ENCODE measurements at regions not wholly inside any gene's neighbourhood (a gene's known extent, or its start where the extent isn't known, plus 50 kb on each side); places are given as distances from the start of the nearest gene placed in this dataset.

DNA sequence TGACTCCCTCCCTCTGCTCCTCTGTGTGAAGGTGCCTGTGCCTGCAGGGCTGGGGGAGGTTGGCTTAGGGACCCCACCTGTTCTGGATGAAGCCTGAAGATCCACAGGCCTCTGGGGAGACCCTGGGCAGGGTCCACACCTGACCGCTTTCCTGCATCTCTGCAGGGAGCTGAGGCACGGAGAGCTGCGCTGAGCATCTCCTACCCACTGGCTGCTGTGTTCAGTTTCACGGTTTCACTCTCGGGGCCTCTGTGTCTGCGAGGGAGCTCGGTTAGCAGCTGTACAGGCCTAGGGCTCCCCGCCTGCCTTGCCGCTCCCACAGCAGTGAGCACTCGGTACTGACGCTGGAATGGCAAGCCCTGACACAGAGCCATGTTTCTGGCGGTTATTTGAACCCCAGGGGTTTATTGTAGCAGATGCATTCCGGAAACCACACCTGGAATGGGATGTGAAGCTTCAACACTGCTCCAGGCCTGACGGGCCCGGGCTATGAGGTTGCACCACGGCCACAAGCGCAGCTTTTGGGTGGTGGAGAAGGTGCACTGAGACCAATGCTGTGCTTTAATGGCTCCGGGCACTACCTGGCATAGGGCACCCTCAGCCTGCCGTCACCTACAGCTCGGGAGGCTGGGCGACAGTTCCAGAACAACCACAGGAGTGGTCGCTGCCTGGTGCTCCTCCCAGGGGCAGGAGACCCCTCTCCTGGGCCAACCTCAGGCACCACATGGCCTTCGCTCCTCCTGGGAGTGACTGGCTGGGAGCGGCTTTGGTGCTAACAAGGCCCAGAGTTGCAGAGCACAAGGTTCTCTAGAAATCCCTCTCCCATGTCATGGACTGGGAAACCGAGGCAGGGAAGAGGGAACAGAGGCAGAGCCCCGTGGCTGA, 257.9 kb downstream of the NDUFA10 start:
- no peak overlapping the region for H3K4me3 ChIP-seq (ENCODE audit: low read depth in 1 of 3, low read length in 3 of 3)
- no peaks in the 10 kb centered on the region for H3K36me3 ChIP-seq (ENCODE audit: control insufficient read depth in 4 of 4, insufficient read depth in 3 of 4, low read depth in 1 of 4, low read length in 3 of 4)
- no peak for DNase-seq (ENCODE audit: low spot score)
- no peaks in the 10 kb centered on the region for H3K27me3 ChIP-seq (ENCODE audit: control insufficient read depth in 4 of 4, insufficient read depth in 4 of 4, low read length in 3 of 4)
- no peak overlapping the region for H3K27ac ChIP-seq (ENCODE audit: low read depth in 1 of 2, low read length in 2 of 2)
- 79% methylated on average over 26 of the region's 26 CpGs for WGBS
- no peaks in the 10 kb centered on the region for H3K4me1 ChIP-seq (ENCODE audit: control insufficient read depth in 4 of 4, insufficient read depth in 4 of 4, low read length in 3 of 4)
- H3K9me3 ChIP-seq (ENCODE audit: control insufficient read depth in 4 of 4, low read length in 3 of 4), result peaks cover 0 to 11% (median 6%) of the 10 kb centered on the region in 4 donors
- H3K9ac ChIP-seq (ENCODE audit: low read depth in 1 of 2, low read length in 2 of 2), result no peak overlapping the region
- TF ChIP-seq MAX (IDR thresholded peaks at IDR 0.05), result no peak

DNA sequence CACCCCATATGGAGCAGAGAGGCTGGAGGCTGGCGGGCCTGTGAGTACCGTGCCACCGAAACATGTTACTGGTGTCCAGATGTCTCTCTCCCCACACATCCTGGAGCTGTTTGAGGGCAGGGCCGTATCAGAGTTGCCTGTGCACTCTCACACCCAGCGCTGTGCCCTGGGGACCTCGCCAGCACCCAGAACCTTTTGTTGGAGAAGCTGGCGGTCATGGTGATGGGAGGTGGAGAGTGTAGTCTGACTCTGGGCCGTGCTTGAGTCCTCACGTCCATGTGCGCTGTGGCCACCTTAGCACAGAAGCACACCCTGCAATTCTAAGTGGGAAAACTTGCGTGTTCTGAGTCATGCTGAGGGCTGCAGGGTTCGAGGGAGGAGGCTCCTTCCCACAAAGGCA, 259.2 kb downstream of the NDUFA10 start:
- Histone ChIP-seq H3K27me3 (ENCODE audit: control insufficient read depth in 4 of 4, insufficient read depth in 4 of 4, low read length in 3 of 4) (no peaks in the 10 kb centered on the region), H3K27ac (ENCODE audit: low read depth in 1 of 2, low read length in 2 of 2) (no peak overlapping the region), H3K36me3 (ENCODE audit: control insufficient read depth in 4 of 4, insufficient read depth in 3 of 4, low read depth in 1 of 4, low read length in 3 of 4) (no peaks in the 10 kb centered on the region), H3K9me3 (ENCODE audit: control insufficient read depth in 4 of 4, low read length in 3 of 4) (peaks cover 0 to 2% (median under 1%) of the 10 kb centered on the region in 4 donors), H3K4me3 (ENCODE audit: low read depth in 1 of 3, low read length in 3 of 3) (no peak overlapping the region), H3K4me1 (ENCODE audit: control insufficient read depth in 4 of 4, insufficient read depth in 4 of 4, low read length in 3 of 4) (no peaks in the 10 kb centered on the region), H3K9ac (ENCODE audit: low read depth in 1 of 2, low read length in 2 of 2) (no peak overlapping the region)
- no peak for TF ChIP-seq TAF1 (conservative IDR thresholded peaks at IDR 0.05)
- no peak for TF ChIP-seq HNF4G (IDR thresholded peaks at IDR 0.05)
- DNase-seq (ENCODE audit: low spot score), result no peak
- WGBS, result 84% methylated on average over 12 of the region's 12 CpGs

GRCh38 chr2:239765076-239765845, 259.9 kb downstream of the NDUFA10 start:
- no peak for DNase-seq (ENCODE audit: low spot score)
- 83% methylated on average over 17 of the region's 17 CpGs for WGBS
- TF ChIP-seq HNF4A (conservative IDR thresholded peaks at IDR 0.05) (no peak), RAD21 (IDR thresholded peaks at IDR 0.05) (no peak), GABPA (IDR thresholded peaks at IDR 0.05 in 1 of 2, conservative IDR thresholded peaks at IDR 0.05 in 1 of 2) (no peak), TAF1 (conservative IDR thresholded peaks at IDR 0.05) (no peak), FOXA2 (IDR thresholded peaks at IDR 0.05) (no peak), ATF3 (IDR thresholded peaks at IDR 0.05) (no peak), ZBTB33 (IDR thresholded peaks at IDR 0.05) (no peak), REST (IDR thresholded peaks at IDR 0.05) (no peak), FOXA1 (IDR thresholded peaks at IDR 0.05) (no peak), YY1 (IDR thresholded peaks at IDR 0.05) (no peak), EGR1 (IDR thresholded peaks at IDR 0.05; ENCODE audit: low read depth in 2 of 2) (no peak), RXRA (IDR thresholded peaks at IDR 0.05) (no peak), NR2F2 (IDR thresholded peaks at IDR 0.05) (no peak), SP1 (IDR thresholded peaks at IDR 0.05) (no peak), MAX (IDR thresholded peaks at IDR 0.05) (no peak), HNF4G (IDR thresholded peaks at IDR 0.05) (no peak)
- TF ChIP-seq, protein P1, sequence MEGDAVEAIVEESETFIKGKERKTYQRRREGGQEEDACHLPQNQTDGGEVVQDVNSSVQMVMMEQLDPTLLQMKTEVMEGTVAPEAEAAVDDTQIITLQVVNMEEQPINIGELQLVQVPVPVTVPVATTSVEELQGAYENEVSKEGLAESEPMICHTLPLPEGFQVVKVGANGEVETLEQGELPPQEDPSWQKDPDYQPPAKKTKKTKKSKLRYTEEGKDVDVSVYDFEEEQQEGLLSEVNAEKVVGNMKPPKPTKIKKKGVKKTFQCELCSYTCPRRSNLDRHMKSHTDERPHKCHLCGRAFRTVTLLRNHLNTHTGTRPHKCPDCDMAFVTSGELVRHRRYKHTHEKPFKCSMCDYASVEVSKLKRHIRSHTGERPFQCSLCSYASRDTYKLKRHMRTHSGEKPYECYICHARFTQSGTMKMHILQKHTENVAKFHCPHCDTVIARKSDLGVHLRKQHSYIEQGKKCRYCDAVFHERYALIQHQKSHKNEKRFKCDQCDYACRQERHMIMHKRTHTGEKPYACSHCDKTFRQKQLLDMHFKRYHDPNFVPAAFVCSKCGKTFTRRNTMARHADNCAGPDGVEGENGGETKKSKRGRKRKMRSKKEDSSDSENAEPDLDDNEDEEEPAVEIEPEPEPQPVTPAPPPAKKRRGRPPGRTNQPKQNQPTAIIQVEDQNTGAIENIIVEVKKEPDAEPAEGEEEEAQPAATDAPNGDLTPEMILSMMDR (IDR thresholded peaks at IDR 0.05; ENCODE audit: low read depth, low read length, missing input control), result no peak
- no peaks in the 10 kb centered on the region for H3K27me3 ChIP-seq (ENCODE audit: control insufficient read depth in 4 of 4, insufficient read depth in 4 of 4, low read length in 3 of 4)
- H3K27ac ChIP-seq (ENCODE audit: low read depth in 1 of 2, low read length in 2 of 2), result no peak overlapping the region
- H3K36me3 ChIP-seq (ENCODE audit: control insufficient read depth in 4 of 4, insufficient read depth in 3 of 4, low read depth in 1 of 4, low read length in 3 of 4), result no peaks in the 10 kb centered on the region
- no peak overlapping the region for H3K9ac ChIP-seq (ENCODE audit: low read depth in 1 of 2, low read length in 2 of 2)
- H3K4me3 ChIP-seq (ENCODE audit: low read depth in 1 of 3, low read length in 3 of 3), result no peak overlapping the region
- H3K4me1 ChIP-seq (ENCODE audit: control insufficient read depth in 4 of 4, insufficient read depth in 4 of 4, low read length in 3 of 4), result no peaks in the 10 kb centered on the region
- peaks cover 2 to 7% (median 6%) of the 10 kb centered on the region in 4 donors for H3K9me3 ChIP-seq (ENCODE audit: control insufficient read depth in 4 of 4, low read length in 3 of 4)

Data from liver (tissue), 8 donors.